ENCODE measurements at regions not wholly inside any gene's neighbourhood (a gene's known extent, or its start where the extent isn't known, plus 50 kb on each side); places are given as distances from the start of the nearest gene placed in this dataset.

GRCh38 chr15:72902245-72902918 lies 118.8 kb upstream of the ADPGK start:
- H3K9me2 ChIP-seq (replicated peaks; ENCODE audit: low read depth, low read length) = no peaks in the 10 kb centered on the region
- no peak for TF ChIP-seq EZH2phosphoT487 (IDR thresholded peaks at IDR 0.05; ENCODE audit: borderline replicate concordance)
- TF ChIP-seq, protein P1, sequence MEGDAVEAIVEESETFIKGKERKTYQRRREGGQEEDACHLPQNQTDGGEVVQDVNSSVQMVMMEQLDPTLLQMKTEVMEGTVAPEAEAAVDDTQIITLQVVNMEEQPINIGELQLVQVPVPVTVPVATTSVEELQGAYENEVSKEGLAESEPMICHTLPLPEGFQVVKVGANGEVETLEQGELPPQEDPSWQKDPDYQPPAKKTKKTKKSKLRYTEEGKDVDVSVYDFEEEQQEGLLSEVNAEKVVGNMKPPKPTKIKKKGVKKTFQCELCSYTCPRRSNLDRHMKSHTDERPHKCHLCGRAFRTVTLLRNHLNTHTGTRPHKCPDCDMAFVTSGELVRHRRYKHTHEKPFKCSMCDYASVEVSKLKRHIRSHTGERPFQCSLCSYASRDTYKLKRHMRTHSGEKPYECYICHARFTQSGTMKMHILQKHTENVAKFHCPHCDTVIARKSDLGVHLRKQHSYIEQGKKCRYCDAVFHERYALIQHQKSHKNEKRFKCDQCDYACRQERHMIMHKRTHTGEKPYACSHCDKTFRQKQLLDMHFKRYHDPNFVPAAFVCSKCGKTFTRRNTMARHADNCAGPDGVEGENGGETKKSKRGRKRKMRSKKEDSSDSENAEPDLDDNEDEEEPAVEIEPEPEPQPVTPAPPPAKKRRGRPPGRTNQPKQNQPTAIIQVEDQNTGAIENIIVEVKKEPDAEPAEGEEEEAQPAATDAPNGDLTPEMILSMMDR (conservative IDR thresholded peaks at IDR 0.05; ENCODE audit: low read length) = no peak
- H3K9ac ChIP-seq (ENCODE audit: low read depth, low read length, poor library complexity, severe bottlenecking) = no peak overlapping the region
- no peaks in the 10 kb centered on the region for H3K27me3 ChIP-seq (ENCODE audit: insufficient read depth, low read length, poor library complexity, severe bottlenecking)
- no peaks in the 10 kb centered on the region for H3K4me1 ChIP-seq (ENCODE audit: insufficient read depth, low read length, poor library complexity, severe bottlenecking)
- no peaks in the 10 kb centered on the region for H3K79me2 ChIP-seq (ENCODE audit: insufficient read depth, low read length)
- H3K4me3 ChIP-seq (ENCODE audit: low read length, poor library complexity, severe bottlenecking) = no peak overlapping the region
- H4K20me1 ChIP-seq (ENCODE audit: insufficient read depth, low read length, poor library complexity, severe bottlenecking) = no peaks in the 10 kb centered on the region
- H2AFZ ChIP-seq (ENCODE audit: low read length) = no peak overlapping the region
- no peak overlapping the region for H3K4me2 ChIP-seq (ENCODE audit: low read depth, low read length, poor library complexity, severe bottlenecking)
- no peaks in the 10 kb centered on the region for H3K9me3 ChIP-seq (ENCODE audit: insufficient read depth, low read depth, low read length)
- H3F3A ChIP-seq (ENCODE audit: low read depth) = no peaks in the 10 kb centered on the region
- no peaks in the 10 kb centered on the region for H3K36me3 ChIP-seq (ENCODE audit: insufficient read depth, low read length)

GRCh38 chr15:72892986-72893385 lies 109.4 kb upstream of the ADPGK start:
- H3K9me2 ChIP-seq (replicated peaks; ENCODE audit: low read depth, low read length) = no peaks in the 10 kb centered on the region
- TF ChIP-seq, protein P1 (conservative IDR thresholded peaks at IDR 0.05; ENCODE audit: low read length) = no peak
- TF ChIP-seq EZH2phosphoT487 (IDR thresholded peaks at IDR 0.05; ENCODE audit: borderline replicate concordance) = no peak
- no peak overlapping the region for H2AFZ ChIP-seq (ENCODE audit: low read length)
- no peak overlapping the region for H3K9ac ChIP-seq (ENCODE audit: low read depth, low read length, poor library complexity, severe bottlenecking)
- no peak overlapping the region for H3K4me3 ChIP-seq (ENCODE audit: low read length, poor library complexity, severe bottlenecking)
- no peaks in the 10 kb centered on the region for H3K9me3 ChIP-seq (ENCODE audit: insufficient read depth, low read depth, low read length)
- peaks cover 4% of the 10 kb centered on the region for H3K27me3 ChIP-seq (ENCODE audit: insufficient read depth, low read length, poor library complexity, severe bottlenecking)
- no peaks in the 10 kb centered on the region for H3K36me3 ChIP-seq (ENCODE audit: insufficient read depth, low read length)
- H3F3A ChIP-seq (ENCODE audit: low read depth) = no peaks in the 10 kb centered on the region
- no peak overlapping the region for H3K4me2 ChIP-seq (ENCODE audit: low read depth, low read length, poor library complexity, severe bottlenecking)
- no peaks in the 10 kb centered on the region for H3K4me1 ChIP-seq (ENCODE audit: insufficient read depth, low read length, poor library complexity, severe bottlenecking)
- H3K79me2 ChIP-seq (ENCODE audit: insufficient read depth, low read length) = no peaks in the 10 kb centered on the region
- no peaks in the 10 kb centered on the region for H4K20me1 ChIP-seq (ENCODE audit: insufficient read depth, low read length, poor library complexity, severe bottlenecking)

GRCh38 chr15:72890043-72890442 lies 106.5 kb upstream of the ADPGK start:
- H3K9me3 ChIP-seq (ENCODE audit: insufficient read depth, low read depth, low read length) = no peaks in the 10 kb centered on the region
- no peaks in the 10 kb centered on the region for H3K4me1 ChIP-seq (ENCODE audit: insufficient read depth, low read length, poor library complexity, severe bottlenecking)
- H4K20me1 ChIP-seq (ENCODE audit: insufficient read depth, low read length, poor library complexity, severe bottlenecking) = no peaks in the 10 kb centered on the region
- H3K4me2 ChIP-seq (ENCODE audit: low read depth, low read length, poor library complexity, severe bottlenecking) = no peak overlapping the region
- H3K27me3 ChIP-seq (ENCODE audit: insufficient read depth, low read length, poor library complexity, severe bottlenecking) = no peaks in the 10 kb centered on the region
- no peak for TF ChIP-seq EZH2phosphoT487 (IDR thresholded peaks at IDR 0.05; ENCODE audit: borderline replicate concordance)
- TF ChIP-seq, protein P1 (conservative IDR thresholded peaks at IDR 0.05; ENCODE audit: low read length) = no peak
- H2AFZ ChIP-seq (ENCODE audit: low read length) = no peak overlapping the region
- no peaks in the 10 kb centered on the region for H3K36me3 ChIP-seq (ENCODE audit: insufficient read depth, low read length)
- no peak overlapping the region for H3K9ac ChIP-seq (ENCODE audit: low read depth, low read length, poor library complexity, severe bottlenecking)
- H3K79me2 ChIP-seq (ENCODE audit: insufficient read depth, low read length) = no peaks in the 10 kb centered on the region
- no peaks in the 10 kb centered on the region for H3F3A ChIP-seq (ENCODE audit: low read depth)
- H3K4me3 ChIP-seq (ENCODE audit: low read length, poor library complexity, severe bottlenecking) = no peak overlapping the region
- H3K9me2 ChIP-seq (replicated peaks; ENCODE audit: low read depth, low read length) = no peaks in the 10 kb centered on the region

All from Loucy (cell line).